Thyroid gland (tissue), 4 donors: ENCODE measurements at regions not wholly inside any gene's neighbourhood (a gene's known extent, or its start where the extent isn't known, plus 50 kb on each side); places are given as distances from the start of the nearest gene placed in this dataset.

Experiments used
- DNase-seq, 2 donors: peaks; one replicate each; pipeline ENCODE4 v3.0.0-alpha.2; 2019
- H3K27ac ChIP-seq, 3 donors: fragments of 200-600 bp; sonication (generic); 1 replicate in 2 of 3; 2 replicates in 1 of 3; pipeline ENCODE4 v1.5.1; 2016 to 2019; ENCODE audit warnings: mild to moderate bottlenecking in 1 of 3, moderate library complexity in 1 of 3
- H3K27me3 ChIP-seq: fragments of 200-600 bp; sonication (generic); one replicate; pipeline ENCODE4 v1.5.1; 2019
- H3K36me3 ChIP-seq, 2 donors: fragments of 200-600 bp; sonication (generic); one replicate each; pipeline ENCODE4 v1.5.1; 2016 to 2019
- H3K4me1 ChIP-seq, 2 donors: fragments of 200-600 bp; sonication (generic); one replicate each; pipeline ENCODE4 v1.5.1; 2017 to 2019
- H3K4me3 ChIP-seq, 3 donors: fragments of 200-600 bp; sonication (generic); replicated peaks in 1 of 3; 1 replicate in 2 of 3; 2 replicates in 1 of 3; pipeline ENCODE4 v1.5.1; 2016; ENCODE audit warnings: mild to moderate bottlenecking in 1 of 3
- H3K9me3 ChIP-seq: fragments of 200-600 bp; sonication (generic); one replicate; pipeline ENCODE4 v1.5.1; 2017
- CTCF ChIP-seq, 6 experiments: fragments of 200-600 bp in 3 of 6; fragments of 450-650 bp in 3 of 6; sonication (generic) in 3 of 6; IDR thresholded peaks; one replicate each; pipeline ENCODE4 v1.5.1; 2016 to 2019; ENCODE audit warnings: antibody characterized with exemption in 6 of 6, mild to moderate bottlenecking in 2 of 6, inconsistent platforms in 1 of 6, moderate library complexity in 1 of 6
- POLR2A ChIP-seq, 2 donors: fragments of 450-650 bp; IDR thresholded peaks; one replicate each; pipeline ENCODE4 v1.6.1; 2017; ENCODE audit warnings: antibody characterized with exemption in 2 of 2, mild to moderate bottlenecking in 2 of 2, moderate library complexity in 1 of 2
- WGBS, 2 donors: methylation state at CpG; one replicate each; pipeline ENCODE4 v1.1.5; 2017; 5-methylcytosine and 5-hydroxymethylcytosine counted together
- intact Hi-C: fragments of 100-400 bp; cut with DNase I; formaldehyde crosslinking; loops from one replicate; pipeline ENCODE4 v1.15.1; 2023

- Histone ChIP-seq H3K36me3 (no peaks in the 10 kb centered on the region), H3K4me1 (no peaks in the 10 kb centered on the region), H3K27me3 (no peaks in the 10 kb centered on the region), H3K4me3 (no peak overlapping the region), H3K9me3 (no peaks in the 10 kb centered on the region), H3K27ac (no peak overlapping the region)
- intact Hi-C loops: no loop called here
- TF ChIP-seq CTCF (IDR thresholded peaks at IDR 0.05) (no peak), POLR2A (IDR thresholded peaks at IDR 0.05) (no peak)
- 39 to 62% methylated on average over 5 of the region's 5 CpGs for WGBS, 2 donors
- no peak for DNase-seq
Measured at GRCh38 chr21:24112020-24112419, 1495.3 kb downstream of the MRPL39 start.

- no peak overlapping the region for H3K4me3 ChIP-seq
- H3K9me3 ChIP-seq: no peaks in the 10 kb centered on the region
- intact Hi-C loops: no loop called here
- DNase-seq: no peak
- no peak overlapping the region for H3K27ac ChIP-seq
- no peak for TF ChIP-seq CTCF (IDR thresholded peaks at IDR 0.05)
- no peak for TF ChIP-seq POLR2A (IDR thresholded peaks at IDR 0.05)
- H3K27me3 ChIP-seq: no peaks in the 10 kb centered on the region
- no peaks in the 10 kb centered on the region for H3K4me1 ChIP-seq
- H3K36me3 ChIP-seq: no peaks in the 10 kb centered on the region
Measured at GRCh38 chr21:24110846-24111245, 1496.4 kb downstream of the MRPL39 start.

GRCh38 chr21:24097181-24097580, 1510.1 kb downstream of the MRPL39 start:
- Histone ChIP-seq H3K4me3 (no peak overlapping the region), H3K36me3 (no peaks in the 10 kb centered on the region), H3K4me1 (no peaks in the 10 kb centered on the region), H3K9me3 (no peaks in the 10 kb centered on the region), H3K27me3 (no peaks in the 10 kb centered on the region), H3K27ac (no peak overlapping the region)
- DNase-seq: no peak
- intact Hi-C loops: loop anchor here (10.0 kb wide), 1 partner anchor 58 kb away; no protein-coding TSS in a partner anchor
- 2% methylated on average over 1 of the region's 1 CpG for WGBS, 2 donors
- no peak for TF ChIP-seq CTCF (IDR thresholded peaks at IDR 0.05)
- no peak for TF ChIP-seq POLR2A (IDR thresholded peaks at IDR 0.05)

GRCh38 chr21:24096651-24097050, 1510.6 kb downstream of the MRPL39 start:
- no peak for DNase-seq
- no peaks in the 10 kb centered on the region for H3K27me3 ChIP-seq
- no peaks in the 10 kb centered on the region for H3K9me3 ChIP-seq
- 75 to 87% methylated on average over 1 of the region's 1 CpG for WGBS, 2 donors
- no peaks in the 10 kb centered on the region for H3K4me1 ChIP-seq
- no peaks in the 10 kb centered on the region for H3K36me3 ChIP-seq
- no peak for TF ChIP-seq POLR2A (IDR thresholded peaks at IDR 0.05)
- TF ChIP-seq CTCF (IDR thresholded peaks at IDR 0.05): no peak
- intact Hi-C loops: loop anchor here (10.0 kb wide), 1 partner anchor 58 kb away; no protein-coding TSS in a partner anchor
- no peak overlapping the region for H3K4me3 ChIP-seq
- H3K27ac ChIP-seq: no peak overlapping the region

GRCh38 chr21:24093032-24093431, 1514.2 kb downstream of the MRPL39 start:
- intact Hi-C loops: loop anchor here (10.0 kb wide), 1 partner anchor 62 kb away; no protein-coding TSS in a partner anchor
- Histone ChIP-seq H3K36me3 (no peaks in the 10 kb centered on the region), H3K4me1 (no peaks in the 10 kb centered on the region), H3K27ac (no peak overlapping the region), H3K27me3 (no peaks in the 10 kb centered on the region), H3K9me3 (no peaks in the 10 kb centered on the region), H3K4me3 (no peak overlapping the region)
- no peak for DNase-seq
- TF ChIP-seq POLR2A (IDR thresholded peaks at IDR 0.05) (no peak), CTCF (IDR thresholded peaks at IDR 0.05) (no peak)
